ENCODE measurements at regions not wholly inside any gene's neighbourhood (a gene's known extent, or its start where the extent isn't known, plus 50 kb on each side); places are given as distances from the start of the nearest gene placed in this dataset.

- no peak for TF ChIP-seq EZH2phosphoT487 (IDR thresholded peaks at IDR 0.05)
- no peak for TF ChIP-seq CTCF (IDR thresholded peaks at IDR 0.05)
- no peak for TF ChIP-seq EZH2 (IDR thresholded peaks at IDR 0.05)
- Mint-ChIP-seq H3K36me3 (no peaks in the 10 kb centered on the region), H3K9me3 (no peaks in the 10 kb centered on the region), H3K27ac (no peak overlapping the region), H3K4me1 (peaks cover 4% of the 10 kb centered on the region), H3K4me3 (no peak overlapping the region), H3K27me3 (ENCODE audit: insufficient read depth, low read depth) (peaks cover 2% of the 10 kb centered on the region)
- no peaks in the 10 kb centered on the region for H3K79me2 ChIP-seq (ENCODE audit: low read depth)
- no peak for DNase-seq (ENCODE audit: low spot score)
- H3K27me3 ChIP-seq: no peaks in the 10 kb centered on the region
- no peak overlapping the region for H3K27ac ChIP-seq
- H3K9ac ChIP-seq: no peak overlapping the region
- no peaks in the 10 kb centered on the region for H3K9me3 ChIP-seq (ENCODE audit: low read depth)
- no peaks in the 10 kb centered on the region for H4K20me1 ChIP-seq (ENCODE audit: low read depth)
- no peaks in the 10 kb centered on the region for H3K36me3 ChIP-seq
- H3K4me2 ChIP-seq: no peak overlapping the region
- no peak overlapping the region for H3K4me3 ChIP-seq
- no peaks in the 10 kb centered on the region for H3F3A ChIP-seq (ENCODE audit: low read depth)
- H3K4me1 ChIP-seq: no peaks in the 10 kb centered on the region
- no peak overlapping the region for H2AFZ ChIP-seq (replicated peaks)
Measured at GRCh38 chr6:140604786-140605185, 1230.3 kb upstream of the CITED2 start.

- Histone ChIP-seq H3K27ac (no peak overlapping the region), H2AFZ (replicated peaks) (no peak overlapping the region)
Measured at GRCh38 chr6:140602431-140603248, 1228.2 kb upstream of the CITED2 start.

GRCh38 chr6:140601021-140601808 is 1226.8 kb upstream of the CITED2 start:
- no peaks in the 10 kb centered on the region for H3K36me3 Mint-ChIP-seq
- Histone ChIP-seq H4K20me1 (ENCODE audit: low read depth) (no peaks in the 10 kb centered on the region), H3K4me2 (no peak overlapping the region), H3K9ac (no peak overlapping the region), H3K4me1 (no peaks in the 10 kb centered on the region), H3K4me3 (no peak overlapping the region), H2AFZ (replicated peaks) (peak overlapping the region; percentile 15), H3F3A (ENCODE audit: low read depth) (no peaks in the 10 kb centered on the region), H3K27me3 (no peaks in the 10 kb centered on the region), H3K27ac (no peak overlapping the region), H3K36me3 (no peaks in the 10 kb centered on the region), H3K9me3 (ENCODE audit: low read depth) (no peaks in the 10 kb centered on the region), H3K79me2 (ENCODE audit: low read depth) (no peaks in the 10 kb centered on the region)
- no peaks in the 10 kb centered on the region for H3K4me1 Mint-ChIP-seq
- H3K9me3 Mint-ChIP-seq: no peaks in the 10 kb centered on the region
- no peak for TF ChIP-seq CTCF (IDR thresholded peaks at IDR 0.05)
- no peak for TF ChIP-seq EZH2 (IDR thresholded peaks at IDR 0.05)
- no peak for TF ChIP-seq EZH2phosphoT487 (IDR thresholded peaks at IDR 0.05)
- peaks cover 2% of the 10 kb centered on the region for H3K27me3 Mint-ChIP-seq (ENCODE audit: insufficient read depth, low read depth)
- H3K4me3 Mint-ChIP-seq: no peak overlapping the region
- no peak for DNase-seq (ENCODE audit: low spot score)
- no peak overlapping the region for H3K27ac Mint-ChIP-seq

More at GRCh38 chr6:140602431-140603248, 1228.2 kb upstream of the CITED2 start:
- Mint-ChIP-seq H3K4me1 (no peaks in the 10 kb centered on the region), H3K27me3 (ENCODE audit: insufficient read depth, low read depth) (peaks cover 2% of the 10 kb centered on the region), H3K36me3 (no peaks in the 10 kb centered on the region), H3K4me3 (no peak overlapping the region), H3K27ac (no peak overlapping the region), H3K9me3 (no peaks in the 10 kb centered on the region)
- Histone ChIP-seq H3K36me3 (no peaks in the 10 kb centered on the region), H3K9me3 (ENCODE audit: low read depth) (no peaks in the 10 kb centered on the region), H4K20me1 (ENCODE audit: low read depth) (no peaks in the 10 kb centered on the region), H3K9ac (no peak overlapping the region), H3K4me3 (no peak overlapping the region), H3K27me3 (no peaks in the 10 kb centered on the region), H3F3A (ENCODE audit: low read depth) (no peaks in the 10 kb centered on the region), H3K79me2 (ENCODE audit: low read depth) (no peaks in the 10 kb centered on the region), H3K4me2 (no peak overlapping the region), H3K4me1 (no peaks in the 10 kb centered on the region)
- TF ChIP-seq EZH2phosphoT487 (IDR thresholded peaks at IDR 0.05) (no peak), CTCF (IDR thresholded peaks at IDR 0.05) (no peak), EZH2 (IDR thresholded peaks at IDR 0.05) (no peak)
- DNase-seq (ENCODE audit: low spot score): no peak
